Common myeloid progenitor, CD34-positive (primary cell): ENCODE measurements at regions not wholly inside any gene's neighbourhood (a gene's known extent, or its start where the extent isn't known, plus 50 kb on each side); places are given as distances from the start of the nearest gene placed in this dataset.

Source experiments
- CTCF ChIA-PET: fragments of 350-600 bp; sonication (Branson Sonifier 250); formaldehyde crosslinking; loops from one replicate; lab custom pipeline; 2021; ENCODE audit warnings: antibody characterized with exemption; lab: Charles Lee
- POLR2A ChIA-PET: fragments of 350-600 bp; sonication (Branson Sonifier 250); formaldehyde crosslinking; loops from one replicate; lab custom pipeline; 2021; ENCODE audit warnings: antibody characterized with exemption; lab: Charles Lee
- DNase-seq, 3 donors: peaks; one replicate each; pipeline versions ENCODE4 v3.0.0 to v3.0.0-alpha.2; 2013
- H3K27ac ChIP-seq, 2 experiments: 1 replicate in 1 of 2; 2 replicates in 1 of 2; pipeline ENCODE4 v1.7.0; 2013; ENCODE audit warnings: inconsistent platforms in 2 of 2, low read length in 2 of 2, mild to moderate bottlenecking in 2 of 2, low read depth in 1 of 2, moderate library complexity in 1 of 2; ENCODE audit not compliant: severe bottlenecking in 2 of 2, insufficient read depth in 1 of 2, poor library complexity in 1 of 2
- H3K27me3 ChIP-seq, 5 experiments: replicated peaks in 2 of 5; 1 replicate in 3 of 5; 2 replicates in 2 of 5; pipeline versions ENCODE4 v1.6.1 to v1.7.0; 2013; ENCODE audit warnings: low read length in 4 of 5, mild to moderate bottlenecking in 2 of 5, moderate library complexity in 2 of 5, inconsistent platforms in 1 of 5; ENCODE audit not compliant: insufficient read depth in 5 of 5, control insufficient read depth in 4 of 5
- H3K36me3 ChIP-seq, 4 experiments: 1 replicate in 2 of 4; 2 replicates in 2 of 4; pipeline versions ENCODE4 v1.6.1 to v1.7.0; 2013; ENCODE audit warnings: low read length in 3 of 4, control low read depth in 1 of 4, mild to moderate bottlenecking in 1 of 4; ENCODE audit not compliant: control insufficient read depth in 4 of 4, insufficient read depth in 4 of 4
- H3K4me1 ChIP-seq, 4 experiments: 1 replicate in 3 of 4; 2 replicates in 1 of 4; pipeline versions ENCODE4 v1.6.1 to v1.7.1; 2013; ENCODE audit warnings: low read length in 3 of 4, mild to moderate bottlenecking in 3 of 4, control low read depth in 1 of 4, inconsistent platforms in 1 of 4, moderate library complexity in 1 of 4; ENCODE audit not compliant: control insufficient read depth in 4 of 4, insufficient read depth in 4 of 4; ENCODE audit errors: control extremely low read depth in 1 of 4
- H3K4me3 ChIP-seq, 7 experiments: 1 replicate in 4 of 7; 2 replicates in 3 of 7; pipeline versions ENCODE4 v1.5.1 to v1.7.0; 2013; ENCODE audit warnings: mild to moderate bottlenecking in 7 of 7, low read length in 6 of 7, moderate library complexity in 6 of 7, inconsistent platforms in 2 of 7, low read depth in 2 of 7, control low read depth in 1 of 7; ENCODE audit not compliant: insufficient read depth in 4 of 7, control insufficient read depth in 1 of 7; ENCODE audit errors: extremely low read depth in 1 of 7
- H3K9me3 ChIP-seq, 5 experiments: 1 replicate in 4 of 5; 2 replicates in 1 of 5; pipeline versions ENCODE4 v1.6.1 to v1.7.1; 2013; ENCODE audit warnings: low read length in 4 of 5, mild to moderate bottlenecking in 2 of 5, inconsistent platforms in 1 of 5, low read depth in 1 of 5, moderate library complexity in 1 of 5; ENCODE audit not compliant: control insufficient read depth in 4 of 5, insufficient read depth in 2 of 5; ENCODE audit errors: control extremely low read depth in 1 of 5
- WGBS: methylation state at CpG from one replicate; pipeline ENCODE4 v1.1.5; 2013; ENCODE audit not compliant: insufficient coverage; 5-methylcytosine and 5-hydroxymethylcytosine counted together

DNA sequence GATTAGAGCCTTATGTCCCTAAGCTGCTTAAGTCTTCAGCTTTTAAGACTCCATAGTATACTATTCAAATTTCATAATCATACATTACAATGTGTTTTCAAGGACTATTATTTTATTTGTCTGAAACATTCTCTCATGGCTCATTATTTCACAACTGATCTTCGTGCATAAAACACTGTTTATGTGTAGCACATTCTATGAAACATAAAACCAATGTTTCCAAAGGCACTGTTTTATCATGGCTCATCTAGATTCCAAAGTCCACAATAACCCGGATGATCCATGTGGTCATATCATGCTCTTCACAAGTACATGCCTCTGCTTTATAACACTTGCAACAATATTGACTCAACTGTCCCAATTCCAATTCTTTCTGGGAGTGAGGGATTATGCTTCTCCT, 806.1 kb downstream of the TNS3 start:
- Histone ChIP-seq H3K9me3 (no peaks in the 10 kb centered on the region), H3K27me3 (no peaks in the 10 kb centered on the region), H3K4me3 (no peak overlapping the region), H3K27ac (no peak overlapping the region), H3K4me1 (no peaks in the 10 kb centered on the region), H3K36me3 (no peaks in the 10 kb centered on the region)
- WGBS = 71% methylated on average over 2 of the region's 2 CpGs
- CTCF ChIA-PET = no interaction called here
- DNase-seq = no peak
- POLR2A ChIA-PET = no interaction called here

GRCh38 chr7:46775020-46775419, 806.9 kb downstream of the TNS3 start:
- CTCF ChIA-PET = no interaction called here
- H3K9me3 ChIP-seq = no peaks in the 10 kb centered on the region
- WGBS = no CpG with 5 or more reads among the region's 1 CpG
- no peaks in the 10 kb centered on the region for H3K4me1 ChIP-seq
- H3K27ac ChIP-seq = no peak overlapping the region
- no peak for DNase-seq
- H3K4me3 ChIP-seq = no peak overlapping the region
- no peaks in the 10 kb centered on the region for H3K36me3 ChIP-seq
- POLR2A ChIA-PET = no interaction called here
- no peaks in the 10 kb centered on the region for H3K27me3 ChIP-seq

DNA sequence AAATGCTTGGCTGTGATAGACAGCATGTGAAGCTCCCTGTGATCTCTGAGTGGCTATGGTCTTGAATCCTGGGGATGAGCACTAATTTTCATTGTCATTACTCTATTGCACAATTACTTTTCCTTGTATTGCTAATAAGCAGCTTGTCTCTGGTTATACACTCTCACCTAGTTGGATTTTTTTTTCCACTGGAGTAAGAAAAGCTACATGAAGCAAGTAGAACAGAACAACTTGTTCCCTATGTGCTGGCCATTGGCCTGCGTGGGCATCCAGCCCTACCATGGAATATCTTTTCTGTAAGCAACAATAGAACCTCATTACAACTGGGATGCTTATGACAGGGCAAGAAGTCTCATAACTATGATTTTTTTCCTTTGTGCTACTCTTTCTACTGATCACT, 807.4 kb downstream of the TNS3 start:
- DNase-seq = no peak
- peaks cover 0 to 1% (median 0%) of the 10 kb centered on the region in 5 experiments for H3K9me3 ChIP-seq
- no peaks in the 10 kb centered on the region for H3K36me3 ChIP-seq
- ChIA-PET POLR2A (no interaction called here), CTCF (no interaction called here)
- H3K27ac ChIP-seq = no peak overlapping the region
- H3K27me3 ChIP-seq = no peaks in the 10 kb centered on the region
- H3K4me1 ChIP-seq = no peaks in the 10 kb centered on the region
- WGBS = no CpG with 5 or more reads among the region's 1 CpG
- H3K4me3 ChIP-seq = no peak overlapping the region

- Histone ChIP-seq H3K9me3 (peaks cover 0 to 8% (median 0%) of the 10 kb centered on the region in 5 experiments), H3K4me1 (no peaks in the 10 kb centered on the region), H3K27me3 (no peaks in the 10 kb centered on the region), H3K4me3 (no peak overlapping the region), H3K36me3 (no peaks in the 10 kb centered on the region), H3K27ac (no peak overlapping the region)
- no peak for DNase-seq
- POLR2A ChIA-PET = no interaction called here
- CTCF ChIA-PET = no interaction called here
- whole genome bisulfite sequencing = 100% methylated on average over 1 of the region's 1 CpG
Measured at GRCh38 chr7:46772776-46773175, 809.1 kb downstream of the TNS3 start.

DNA sequence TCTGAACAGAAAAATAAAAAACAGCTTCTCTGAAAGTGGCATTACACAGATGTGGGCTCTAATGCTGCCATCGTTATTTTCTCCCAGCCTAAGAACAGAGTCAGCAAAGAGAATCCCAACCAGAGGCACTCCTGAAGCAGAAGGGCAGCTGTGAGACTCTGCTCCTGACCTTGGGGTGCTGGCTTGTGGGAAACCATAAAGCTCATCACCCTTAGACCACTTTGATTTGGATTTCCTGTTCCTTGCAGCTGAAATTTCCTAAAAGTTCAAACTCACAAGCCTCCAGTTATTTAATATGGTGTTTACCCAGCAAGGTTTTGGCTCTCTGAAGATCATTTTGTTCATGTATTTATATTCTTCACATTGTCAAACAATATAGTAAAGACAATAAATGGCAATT, 814.8 kb downstream of the TNS3 start:
- no peaks in the 10 kb centered on the region for H3K36me3 ChIP-seq
- no peak overlapping the region for H3K4me3 ChIP-seq
- WGBS = 89% methylated on average over 1 of the region's 1 CpG
- CTCF ChIA-PET = no interaction called here
- no peaks in the 10 kb centered on the region for H3K27me3 ChIP-seq
- H3K27ac ChIP-seq = no peak overlapping the region
- no peaks in the 10 kb centered on the region for H3K4me1 ChIP-seq
- H3K9me3 ChIP-seq = peaks cover 0 to 8% (median 0%) of the 10 kb centered on the region in 5 experiments
- DNase-seq = no peak
- POLR2A ChIA-PET = no interaction called here

DNA sequence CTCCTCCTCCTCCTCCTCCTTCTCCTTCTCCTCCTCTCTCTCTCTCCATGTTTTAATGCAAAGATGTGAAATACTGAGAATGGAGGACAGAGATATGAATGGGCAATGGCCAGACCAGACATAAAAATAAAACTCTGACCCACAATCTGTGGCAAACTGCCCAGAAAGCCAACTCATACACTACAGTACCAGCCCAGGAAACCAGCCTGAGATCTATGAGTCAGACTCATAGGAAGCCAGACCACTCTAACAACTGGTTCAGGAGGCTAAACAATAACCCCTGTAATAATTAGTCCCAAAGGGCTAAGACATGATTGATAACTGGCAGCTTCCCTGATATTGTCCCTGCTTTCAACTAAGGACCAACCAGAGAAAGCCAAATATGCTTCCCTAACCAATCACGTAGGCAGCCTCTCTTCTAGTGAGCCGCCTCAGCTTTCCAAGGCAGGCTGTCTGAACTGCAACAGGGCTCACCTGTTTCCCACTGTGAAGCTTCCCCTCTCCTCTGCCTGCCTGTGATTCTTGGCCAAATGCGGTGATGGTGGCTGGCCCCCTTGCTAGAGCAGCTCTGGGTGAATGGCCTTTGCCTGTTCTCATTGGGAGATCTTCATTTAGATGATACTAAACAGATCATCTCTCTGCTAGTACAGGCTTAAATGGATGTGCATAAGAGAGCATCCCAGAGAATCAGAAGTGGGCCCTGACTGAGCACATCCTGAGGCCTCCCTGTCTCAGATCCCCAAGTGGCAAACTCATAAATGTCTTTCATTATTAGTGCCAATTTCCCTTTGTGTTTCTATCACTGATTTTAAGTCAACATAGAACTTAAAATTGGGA, 817.6 kb downstream of the TNS3 start:
- Histone ChIP-seq H3K27ac (no peak overlapping the region), H3K9me3 (peaks cover 0 to 8% (median 0%) of the 10 kb centered on the region in 5 experiments), H3K36me3 (no peaks in the 10 kb centered on the region), H3K4me1 (no peaks in the 10 kb centered on the region), H3K27me3 (no peaks in the 10 kb centered on the region), H3K4me3 (no peak overlapping the region)
- DNase-seq = peak in 1 of 3 donors; percentile 4
- WGBS = 96% methylated on average over 3 of the region's 3 CpGs
- POLR2A ChIA-PET = no interaction called here
- CTCF ChIA-PET = no interaction called here

DNA sequence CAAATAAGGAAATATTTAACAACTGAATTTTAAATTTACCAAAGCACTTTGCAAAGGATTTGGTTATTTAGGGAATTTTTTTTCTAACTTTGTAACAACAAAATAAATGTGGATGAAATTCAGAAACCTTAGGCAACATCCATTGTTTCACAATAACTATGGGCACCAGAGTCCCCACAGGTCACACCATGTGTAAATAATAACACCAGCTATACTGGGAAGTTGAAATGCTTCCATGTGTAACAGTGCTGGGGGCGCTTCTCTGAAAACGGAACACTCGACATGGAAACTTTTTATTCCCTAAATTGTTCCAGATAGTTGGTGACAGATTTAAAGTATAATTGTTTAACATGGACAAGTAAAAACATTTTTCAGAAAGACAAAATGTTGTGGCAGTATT, 818.6 kb downstream of the TNS3 start:
- no peaks in the 10 kb centered on the region for H3K4me1 ChIP-seq
- peaks cover 0 to 4% (median 0%) of the 10 kb centered on the region in 5 experiments for H3K9me3 ChIP-seq
- no peak for DNase-seq
- no peak overlapping the region for H3K27ac ChIP-seq
- ChIA-PET CTCF (no interaction called here), POLR2A (no interaction called here)
- no peaks in the 10 kb centered on the region for H3K36me3 ChIP-seq
- WGBS = no CpG with 5 or more reads among the region's 3 CpGs
- no peaks in the 10 kb centered on the region for H3K27me3 ChIP-seq
- H3K4me3 ChIP-seq = no peak overlapping the region
